HCT116 (cell line): ENCODE measurements at regions not wholly inside any gene's neighbourhood (a gene's known extent, or its start where the extent isn't known, plus 50 kb on each side); places are given as distances from the start of the nearest gene placed in this dataset.

ENCODE experiments used
- ATAC-seq: fragments of 200-7000 bp; cut with Tn5 transposase; 2 replicates; pipeline ENCODE4 v1.9.1; 2020; ENCODE audit warnings: mild to moderate bottlenecking, moderate library complexity
- BruUV-seq: library from RNA; stranded (reverse); fragments of 400-500 nt; replicated peaks from 2 replicates; lab custom pipeline; 2021; lab: Mats Ljungman, UMichigan
- CTCF ChIA-PET: fragments of 300-600 bp; sonication (Branson Sonifier 250); formaldehyde crosslinking; loops from one replicate; lab custom pipeline; 2021; ENCODE audit warnings: antibody characterized with exemption; lab: Charles Lee
- POLR2A ChIA-PET: fragments of 300-600, 350-600 bp; sonication (Branson Sonifier 250); formaldehyde crosslinking; loops from one replicate; lab custom pipeline; 2021; ENCODE audit warnings: antibody characterized with exemption; lab: Charles Lee
- RAD21 ChIA-PET, 2 experiments: fragments of 300-600 bp; sonication (Branson Sonifier 250); formaldehyde crosslinking; loops; one replicate each; lab custom pipeline; 2023; ENCODE audit warnings: low total read pairs in 2 of 2; ENCODE audit not compliant: uncharacterized antibody in 2 of 2, unreplicated experiment in 2 of 2, low non-redundant PET in 1 of 2; lab: Charles Lee
- DNase-seq: peaks from one replicate; pipeline ENCODE4 v3.0.0-alpha.2; 2010; ENCODE audit warnings: low read depth, low spot score
- H2AFZ ChIP-seq: fragments of 200-600 bp; shearing (Covaris generic), sonication (generic); 2 replicates; pipeline ENCODE4 v1.6.1; 2017; ENCODE audit warnings: low read depth, mixed run types, mixed read lengths, antibody characterized with exemption, low read length; ENCODE audit not compliant: poor library complexity, severe bottlenecking
- H3K27ac ChIP-seq: 2 replicates; pipeline ENCODE4 v1.5.1; 2012; ENCODE audit warnings: low read depth, low read length
- H3K27me3 ChIP-seq: fragments of 200-600 bp; sonication (generic); 2 replicates; pipeline ENCODE4 v1.6.1; 2016; ENCODE audit warnings: mixed run types, low read length, mixed read lengths; ENCODE audit not compliant: insufficient read depth
- H3K36me3 ChIP-seq, 2 experiments: fragments of 200-500 bp in 1 of 2; fragments of 200-600 bp in 1 of 2; sonication (Bioruptor generic) in 1 of 2; sonication (generic) in 1 of 2; 2 replicates each; pipeline versions ENCODE4 v1.5.1 to v1.6.1; 2014 to 2016; ENCODE audit warnings: low read length in 2 of 2, inconsistent platforms in 1 of 2, mixed read lengths in 1 of 2, mixed run types in 1 of 2; ENCODE audit not compliant: insufficient read depth in 2 of 2, control insufficient read depth in 1 of 2
- H3K4me1 ChIP-seq, 2 experiments: fragments of 200-600 bp in 1 of 2; sonication (generic) in 1 of 2; 2 replicates each; pipeline versions ENCODE4 v1.5.1 to v1.6.1; 2012 to 2017; ENCODE audit warnings: low read length in 2 of 2, inconsistent platforms in 1 of 2, mild to moderate bottlenecking in 1 of 2, mixed read lengths in 1 of 2, mixed run types in 1 of 2, moderate library complexity in 1 of 2; ENCODE audit not compliant: insufficient read depth in 2 of 2, control insufficient read depth in 1 of 2
- H3K4me2 ChIP-seq: fragments of 200-600 bp; sonication (generic); 2 replicates; pipeline ENCODE4 v1.6.1; 2017; ENCODE audit warnings: mixed run types, low read length, mixed read lengths
- H3K4me3 ChIP-seq, 2 experiments: fragments of 200-600 bp in 1 of 2; sonication (generic) in 1 of 2; replicated peaks in 1 of 2; 2 replicates each; pipeline ENCODE4 v1.5.1; 2011 to 2016; ENCODE audit warnings: low read length in 2 of 2, control low read depth in 1 of 2, low read depth in 1 of 2, mild to moderate bottlenecking in 1 of 2, mixed read lengths in 1 of 2, mixed run types in 1 of 2
- H3K79me2 ChIP-seq: fragments of 200-600 bp; sonication (generic); 2 replicates; pipeline ENCODE4 v1.6.1; 2017; ENCODE audit warnings: mild to moderate bottlenecking, mixed run types, low read length, moderate library complexity, mixed read lengths; ENCODE audit not compliant: insufficient read depth
- H3K9ac ChIP-seq: fragments of 200-600 bp; sonication (generic); 2 replicates; pipeline ENCODE4 v1.6.1; 2016; ENCODE audit warnings: low read length, mixed read lengths
- H3K9me2 ChIP-seq: fragments of 200-600 bp; sonication (generic), shearing (Covaris generic); 2 replicates; pipeline ENCODE4 v1.6.1; 2017; ENCODE audit warnings: mixed run types, mild to moderate bottlenecking, moderate library complexity; ENCODE audit not compliant: insufficient read depth
- H3K9me3 ChIP-seq, 2 experiments: fragments of 200-500 bp in 1 of 2; fragments of 200-600 bp in 1 of 2; sonication (Bioruptor generic) in 1 of 2; sonication (generic) in 1 of 2; 2 replicates each; pipeline ENCODE4 v1.6.1; 2014 to 2017; ENCODE audit warnings: low read length in 2 of 2, mixed read lengths in 2 of 2, inconsistent platforms in 1 of 2, low read depth in 1 of 2, mild to moderate bottlenecking in 1 of 2, mixed run types in 1 of 2, moderate library complexity in 1 of 2; ENCODE audit not compliant: control insufficient read depth in 1 of 2, insufficient read depth in 1 of 2
- H4K20me1 ChIP-seq: fragments of 200-600 bp; sonication (generic), shearing (Covaris generic); 2 replicates; pipeline ENCODE4 v1.6.1; 2017; ENCODE audit warnings: mixed run types, mild to moderate bottlenecking, moderate library complexity; ENCODE audit not compliant: insufficient read depth
- CBX3 ChIP-seq: IDR thresholded peaks from 2 replicates; pipeline ENCODE4 v1.6.1; 2012; ENCODE audit warnings: low read depth
- CEBPB ChIP-seq: IDR thresholded peaks from 2 replicates; pipeline ENCODE4 v1.6.1; 2012; ENCODE audit warnings: low read depth
- ELF1 ChIP-seq: IDR thresholded peaks from 2 replicates; pipeline ENCODE4 v1.6.1; 2012; ENCODE audit warnings: low read depth, borderline replicate concordance
- EZH2 ChIP-seq: fragments of 200-600 bp; sonication (generic); IDR thresholded peaks from 2 replicates; pipeline ENCODE4 v1.6.1; 2017; ENCODE audit warnings: antibody characterized with exemption, mixed run types
- FOSL1 ChIP-seq: IDR thresholded peaks from 2 replicates; pipeline ENCODE4 v1.6.1; 2012; ENCODE audit warnings: low read depth
- JUND ChIP-seq: IDR thresholded peaks from 2 replicates; pipeline ENCODE4 v1.6.1; 2012
- MAX ChIP-seq: IDR thresholded peaks from 2 replicates; pipeline ENCODE4 v1.6.1; 2012
- POLR2A ChIP-seq: IDR thresholded peaks from 2 replicates; pipeline ENCODE4 v1.7.0; 2011; ENCODE audit warnings: borderline replicate concordance; ENCODE audit not compliant: insufficient read depth, insufficient read length; ENCODE audit errors: extremely low read depth
- POLR2AphosphoS5 ChIP-seq: IDR thresholded peaks from 2 replicates; pipeline ENCODE4 v1.6.1; 2011; ENCODE audit warnings: mild to moderate bottlenecking, low read depth, low read length, moderate library complexity
- REST ChIP-seq: IDR thresholded peaks from 2 replicates; pipeline ENCODE4 v1.6.1; 2012; ENCODE audit warnings: low read depth
- SIN3A ChIP-seq: IDR thresholded peaks from 2 replicates; pipeline ENCODE4 v1.6.1; 2012; ENCODE audit warnings: low read depth
- SP1 ChIP-seq: IDR thresholded peaks from 2 replicates; pipeline ENCODE4 v1.6.1; 2012; ENCODE audit warnings: low read depth
- SRF ChIP-seq: IDR thresholded peaks from 2 replicates; pipeline ENCODE4 v1.6.1; 2012; ENCODE audit warnings: low read depth
- YY1 ChIP-seq: IDR thresholded peaks from 2 replicates; pipeline ENCODE4 v1.6.1; 2011; ENCODE audit warnings: low read length, low read depth, moderate library complexity, mild to moderate bottlenecking; ENCODE audit not compliant: insufficient replicate concordance; ENCODE audit errors: extremely low read depth
- ZFX ChIP-seq: fragments of 450-650 bp; IDR thresholded peaks from 2 replicates; pipeline ENCODE4 v1.6.1; 2017
- ZNF274 ChIP-seq: fragments of 200-500 bp; sonication (Bioruptor generic); IDR thresholded peaks from 2 replicates; pipeline ENCODE4 v1.6.1; 2014; ENCODE audit warnings: mild to moderate bottlenecking, low read depth, low read length, inconsistent platforms
- intact Hi-C: fragments of 100-400 bp; cut with micrococcal nuclease; formaldehyde crosslinking; loops from 2 replicates; pipeline ENCODE4 v1.10.0; 2022

- no peak for DNase-seq
- no peak overlapping the region for H3K9ac ChIP-seq
- no peak for ATAC-seq
Measured at GRCh38 chr2:64317707-64318475, 136.1 kb upstream of the LGALSL start.

GRCh38 chr2:64318476-64318748 lies 135.6 kb upstream of the LGALSL start:
- Histone ChIP-seq H3K4me2 (no peak overlapping the region), H2AFZ (no peak overlapping the region), H3K79me2 (no peaks in the 10 kb centered on the region), H3K9me3 (no peaks in the 10 kb centered on the region), H3K4me1 (no peaks in the 10 kb centered on the region), H3K36me3 (no peaks in the 10 kb centered on the region), H4K20me1 (no peaks in the 10 kb centered on the region), H3K27ac (no peak overlapping the region), H3K4me3 (no peak overlapping the region), H3K9ac (no peak overlapping the region), H3K9me2 (no peaks in the 10 kb centered on the region), H3K27me3 (peaks cover 3% of the 10 kb centered on the region; the same call in 1 of the 2 replicates)
- POLR2A ChIA-PET = no interaction called here
- RAD21 ChIA-PET = no interaction called here
- TF ChIP-seq FOSL1 = no peak
- TF ChIP-seq POLR2AphosphoS5 = no peak
- TF ChIP-seq REST = no peak
- no peak for TF ChIP-seq CBX3
- no peak for TF ChIP-seq POLR2A
- no peak for TF ChIP-seq YY1
- TF ChIP-seq SIN3A = no peak
- TF ChIP-seq EZH2 = no peak
- no peak for TF ChIP-seq SP1
- no peak for TF ChIP-seq ZFX
- no peak for TF ChIP-seq ELF1
- no peak for TF ChIP-seq ZNF274
- TF ChIP-seq MAX = no peak
- no peak for TF ChIP-seq CEBPB
- TF ChIP-seq JUND = no peak
- no peak for TF ChIP-seq SRF
- DNase-seq = no peak
- CTCF ChIA-PET = interaction anchor here (0.7 to 0.8 kb wide), 2 partner anchors 12 to 13 kb away, joined by 3 to 6 read pairs; no protein-coding TSS in a partner anchor
- no peak for ATAC-seq
- BruUV-seq = no TSS peak
- intact Hi-C loops = no loop called here

More at GRCh38 chr2:64317707-64318475, 136.1 kb upstream of the LGALSL start:
- peaks cover under 1% of the 10 kb centered on the region in 2 experiments; a peak in 3 of 4 replicates for H3K4me1 ChIP-seq
- intact Hi-C loops = no loop called here
- H2AFZ ChIP-seq = no peak overlapping the region
- H4K20me1 ChIP-seq = no peaks in the 10 kb centered on the region
- H3K36me3 ChIP-seq = no peaks in the 10 kb centered on the region
- H3K27ac ChIP-seq = no peak overlapping the region
- H3K4me3 ChIP-seq = no peak overlapping the region
- no peaks in the 10 kb centered on the region for H3K9me3 ChIP-seq
- H3K79me2 ChIP-seq = no peaks in the 10 kb centered on the region
- H3K27me3 ChIP-seq = no peaks in the 10 kb centered on the region
- POLR2A ChIA-PET = no interaction called here
- RAD21 ChIA-PET = no interaction called here
- no TSS peak for BruUV-seq
- TF ChIP-seq FOSL1 (no peak), JUND (no peak)
- no peaks in the 10 kb centered on the region for H3K9me2 ChIP-seq
- CTCF ChIA-PET = interaction anchor here (0.7 to 0.8 kb wide), 2 partner anchors 13 to 256 kb away, joined by 3 to 6 read pairs; no protein-coding TSS in a partner anchor
- no peak overlapping the region for H3K4me2 ChIP-seq
